T-cell (primary cell): ENCODE measurements at regions not wholly inside any gene's neighbourhood (a gene's known extent, or its start where the extent isn't known, plus 50 kb on each side); places are given as distances from the start of the nearest gene placed in this dataset.

Source experiments
- ATAC-seq, 4 experiments: fragments of 200-7000 bp in 3 of 4; fragments of 150-1000 bp in 1 of 4; cut with Tn5 transposase; replicated peaks in 1 of 4; 1 replicate in 3 of 4; 2 replicates in 1 of 4; pipeline ENCODE4 v1.10.0; 2021; ENCODE audit warnings: moderate library complexity in 3 of 4, mild to moderate bottlenecking in 2 of 4, moderate number of reproducible peaks in 1 of 4
- CTCF ChIA-PET, 2 donors: fragments of 300-600 bp; sonication (Branson Sonifier 250); formaldehyde crosslinking; loops; one replicate each; lab custom pipeline; 2022; ENCODE audit warnings: antibody characterized with exemption in 2 of 2; lab: Charles Lee
- POLR2A ChIA-PET, 2 donors: fragments of 300-600 bp; sonication (Branson Sonifier 250); formaldehyde crosslinking; loops; one replicate each; lab custom pipeline; 2022; ENCODE audit warnings: antibody characterized with exemption in 2 of 2; lab: Charles Lee
- DNase-seq, 35 experiments: peaks; one replicate each; pipeline versions ENCODE4 v3.0.0 to v3.0.0-alpha.2; 2013 to 2023
- H3K27ac ChIP-seq: one replicate; pipeline ENCODE4 v1.5.1; 2013; ENCODE audit warnings: low read length
- H3K27me3 ChIP-seq, 2 experiments: replicated peaks in 1 of 2; 1 replicate in 1 of 2; 2 replicates in 1 of 2; pipeline versions ENCODE4 v1.6.1 to v1.7.0; 2013; ENCODE audit warnings: low read length in 1 of 2, mixed read lengths in 1 of 2; ENCODE audit not compliant: control insufficient read depth in 2 of 2, insufficient read depth in 2 of 2; ENCODE audit errors: extremely low read depth in 1 of 2
- H3K36me3 ChIP-seq, 2 donors: 1 replicate in 1 of 2; 2 replicates in 1 of 2; pipeline versions ENCODE4 v1.6.1 to v1.7.0; 2013; ENCODE audit warnings: low read length in 1 of 2; ENCODE audit not compliant: control insufficient read depth in 2 of 2, insufficient read depth in 1 of 2; ENCODE audit errors: extremely low read depth in 1 of 2
- H3K4me1 ChIP-seq, 2 experiments: 1 replicate in 1 of 2; 2 replicates in 1 of 2; pipeline versions ENCODE4 v1.6.1 to v1.7.0; 2013; ENCODE audit warnings: low read length in 2 of 2, mixed read lengths in 1 of 2; ENCODE audit not compliant: insufficient read depth in 2 of 2, control insufficient read depth in 1 of 2; ENCODE audit errors: extremely low read depth in 1 of 2
- H3K4me3 ChIP-seq, 2 donors: 1 replicate in 1 of 2; 2 replicates in 1 of 2; pipeline versions ENCODE4 v1.5.1 to v1.7.0; 2013; ENCODE audit warnings: mild to moderate bottlenecking in 2 of 2, low read length in 1 of 2, moderate library complexity in 1 of 2; ENCODE audit not compliant: control insufficient read depth in 1 of 2; ENCODE audit errors: extremely low read depth in 1 of 2
- H3K9me3 ChIP-seq: 2 replicates; pipeline ENCODE4 v1.7.0; 2013
- H3K27ac Mint-ChIP-seq, 2 donors: one replicate each; pipeline ENCODE4 v1.8.0; 2020 to 2021; ENCODE audit warnings: mild to moderate bottlenecking in 2 of 2, mixed read lengths in 2 of 2
- H3K27me3 Mint-ChIP-seq, 2 donors: one replicate each; pipeline ENCODE4 v1.8.0; 2021 to 2022; ENCODE audit warnings: mixed read lengths in 2 of 2
- H3K36me3 Mint-ChIP-seq: one replicate; pipeline ENCODE4 v1.8.0; 2021; ENCODE audit warnings: mixed read lengths
- H3K4me1 Mint-ChIP-seq, 3 donors: one replicate each; pipeline ENCODE4 v1.8.0; 2020 to 2022; ENCODE audit warnings: mixed read lengths in 3 of 3, mild to moderate bottlenecking in 1 of 3
- H3K4me3 Mint-ChIP-seq, 3 donors: one replicate each; pipeline ENCODE4 v1.8.0; 2020 to 2022; ENCODE audit warnings: mild to moderate bottlenecking in 3 of 3, mixed read lengths in 3 of 3, moderate library complexity in 3 of 3
- H3K9me3 Mint-ChIP-seq, 3 donors: one replicate each; pipeline ENCODE4 v1.8.0; 2020 to 2022; ENCODE audit warnings: mixed read lengths in 3 of 3
- WGBS: methylation state at CpG from one replicate; pipeline ENCODE4 v1.1.5; 2013; ENCODE audit warnings: missing lambda C conversion rate; ENCODE audit not compliant: insufficient coverage; 5-methylcytosine and 5-hydroxymethylcytosine counted together

DNA sequence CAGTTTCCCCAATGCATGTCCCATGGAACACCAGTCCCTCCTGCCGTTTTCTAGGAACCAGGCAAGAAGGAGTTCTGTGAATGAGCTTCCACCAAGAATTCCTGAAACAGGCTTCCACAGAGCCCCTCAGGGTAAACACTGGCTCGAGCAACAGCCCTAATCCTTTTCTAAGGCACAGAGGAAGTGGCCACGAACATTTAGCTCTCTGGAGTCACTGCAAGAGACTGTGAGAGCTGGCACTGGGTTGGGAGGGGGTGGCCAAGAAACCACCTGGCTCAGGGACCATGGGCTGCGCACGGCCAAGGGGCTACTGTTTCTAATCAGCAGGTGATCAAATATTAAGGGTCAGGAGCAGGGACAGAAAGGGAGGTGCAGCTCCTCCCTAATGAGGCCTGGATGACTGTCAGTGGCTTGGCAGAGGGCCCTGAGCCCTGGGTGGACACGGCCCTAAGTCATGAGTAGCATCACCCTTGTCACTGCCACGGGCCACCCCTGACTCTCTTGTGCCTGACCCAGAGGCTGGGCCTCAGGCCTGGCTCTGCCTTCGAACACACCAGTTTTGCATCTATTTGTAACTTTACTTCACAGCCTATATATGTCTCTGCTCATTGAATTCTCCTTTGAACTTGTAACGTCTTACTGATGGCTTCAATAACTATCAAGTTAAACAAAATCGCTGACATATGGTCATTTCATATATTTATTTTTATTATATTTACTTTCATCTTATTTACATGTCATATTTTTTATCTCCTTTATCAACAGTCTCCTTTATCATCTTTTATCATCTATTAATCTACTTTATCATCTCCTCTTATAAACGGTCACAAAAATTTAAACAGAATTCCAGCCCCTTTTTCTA is 154.0 kb downstream of the DICER1 start:
- no peak for DNase-seq
- WGBS = 63% methylated on average over 8 of the region's 11 CpGs
- H3K9me3 ChIP-seq = no peaks in the 10 kb centered on the region
- ChIA-PET CTCF (no interaction called here), POLR2A (no interaction called here)
- Mint-ChIP-seq H3K9me3 (no peaks in the 10 kb centered on the region), H3K27ac (no peak overlapping the region), H3K27me3 (peaks cover 24 to 32% of the 10 kb centered on the region in 2 donors), H3K4me3 (no peak overlapping the region), H3K36me3 (no peaks in the 10 kb centered on the region), H3K4me1 (no peaks in the 10 kb centered on the region)
- peaks cover 7 to 10% of the 10 kb centered on the region in 2 experiments for H3K27me3 ChIP-seq
- no peak overlapping the region for H3K4me3 ChIP-seq
- no peaks in the 10 kb centered on the region for H3K4me1 ChIP-seq
- no peak overlapping the region for H3K27ac ChIP-seq
- no peak for ATAC-seq
- H3K36me3 ChIP-seq = no peaks in the 10 kb centered on the region

GRCh38 chr14:94998685-94999084 is 158.6 kb downstream of the DICER1 start:
- WGBS = 23% methylated on average over 6 of the region's 10 CpGs
- ATAC-seq (no peak), DNase-seq (no peak)
- H3K9me3 ChIP-seq = no peaks in the 10 kb centered on the region
- no peak overlapping the region for H3K4me3 Mint-ChIP-seq
- H3K27ac Mint-ChIP-seq = no peak overlapping the region
- no peak overlapping the region for H3K27ac ChIP-seq
- CTCF ChIA-PET = no interaction called here
- peaks cover 37 to 39% of the 10 kb centered on the region in 2 donors for H3K27me3 Mint-ChIP-seq
- H3K4me1 ChIP-seq = no peaks in the 10 kb centered on the region
- no peaks in the 10 kb centered on the region for H3K36me3 ChIP-seq
- POLR2A ChIA-PET = no interaction called here
- H3K9me3 Mint-ChIP-seq = no peaks in the 10 kb centered on the region
- peaks cover 8 to 29% of the 10 kb centered on the region in 2 experiments for H3K27me3 ChIP-seq
- no peaks in the 10 kb centered on the region for H3K36me3 Mint-ChIP-seq
- no peak overlapping the region for H3K4me3 ChIP-seq
- H3K4me1 Mint-ChIP-seq = no peaks in the 10 kb centered on the region

- H3K4me3 Mint-ChIP-seq = no peak overlapping the region
- no peak overlapping the region for H3K4me3 ChIP-seq
- H3K4me1 Mint-ChIP-seq = no peaks in the 10 kb centered on the region
- no peak for DNase-seq
- WGBS = no CpG with 5 or more reads among the region's 2 CpGs
- no peaks in the 10 kb centered on the region for H3K36me3 ChIP-seq
- ChIA-PET POLR2A (no interaction called here), CTCF (no interaction called here)
- no peaks in the 10 kb centered on the region for H3K36me3 Mint-ChIP-seq
- no peak for ATAC-seq
- H3K27ac ChIP-seq = no peak overlapping the region
- no peaks in the 10 kb centered on the region for H3K9me3 ChIP-seq
- H3K9me3 Mint-ChIP-seq = no peaks in the 10 kb centered on the region
- peaks cover 8 to 29% of the 10 kb centered on the region in 2 experiments for H3K27me3 ChIP-seq
- H3K27ac Mint-ChIP-seq = no peak overlapping the region
- H3K27me3 Mint-ChIP-seq = peaks cover 37 to 39% of the 10 kb centered on the region in 2 donors
- no peaks in the 10 kb centered on the region for H3K4me1 ChIP-seq
Observed at GRCh38 chr14:94998110-94998509, 159.2 kb downstream of the DICER1 start.

DNA sequence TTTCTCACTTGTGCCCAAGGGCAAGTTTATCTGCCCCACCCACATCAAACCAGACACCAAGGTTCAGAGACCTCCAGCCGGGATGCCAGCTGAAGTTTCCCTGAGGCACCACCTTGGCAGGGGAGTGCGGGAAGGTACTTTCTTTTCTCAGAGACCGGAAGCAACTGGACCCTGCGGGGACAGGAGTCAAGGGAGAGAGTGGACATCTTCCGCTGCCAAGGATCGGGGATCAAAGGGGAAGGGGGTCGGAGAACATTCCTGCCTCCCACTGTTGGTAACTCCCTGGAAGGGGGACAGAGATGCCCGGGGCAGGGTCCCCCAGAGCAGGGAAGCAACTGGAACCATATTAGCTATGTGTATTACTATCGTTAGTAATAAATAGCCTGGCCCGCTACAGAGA is 161.8 kb downstream of the DICER1 start:
- ChIA-PET CTCF (no interaction called here), POLR2A (no interaction called here)
- Histone ChIP-seq H3K4me3 (no peak overlapping the region), H3K27me3 (peaks cover 8 to 29% of the 10 kb centered on the region in 2 experiments), H3K36me3 (no peaks in the 10 kb centered on the region), H3K4me1 (no peaks in the 10 kb centered on the region), H3K27ac (no peak overlapping the region), H3K9me3 (no peaks in the 10 kb centered on the region)
- Mint-ChIP-seq H3K4me1 (no peaks in the 10 kb centered on the region), H3K4me3 (no peak overlapping the region), H3K27me3 (peaks cover 41 to 46% of the 10 kb centered on the region in 2 donors), H3K27ac (no peak overlapping the region), H3K9me3 (no peaks in the 10 kb centered on the region), H3K36me3 (no peaks in the 10 kb centered on the region)
- no peak for DNase-seq
- ATAC-seq = no peak
- 83% methylated on average over 7 of the region's 10 CpGs for WGBS

DNA sequence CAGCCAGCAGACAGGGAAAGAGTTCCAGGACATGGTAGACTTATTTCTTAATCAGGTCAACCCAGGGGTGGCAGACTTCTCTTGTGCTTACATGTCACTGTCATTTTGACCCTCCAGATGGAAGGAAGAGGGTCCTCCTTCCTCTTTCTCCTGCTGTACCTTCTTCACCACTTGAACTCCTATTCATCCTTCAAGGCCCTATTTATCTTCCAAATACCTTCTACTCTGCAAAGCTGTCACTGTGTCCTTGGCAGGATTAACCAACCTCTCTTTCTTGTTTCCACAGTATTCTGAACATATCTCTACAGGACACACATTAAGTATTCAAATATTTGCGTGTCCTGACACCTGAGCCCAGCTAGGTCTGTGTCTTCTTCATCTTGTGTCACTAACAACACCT is 163.1 kb downstream of the DICER1 start:
- DNase-seq (no peak), ATAC-seq (no peak)
- H3K4me3 ChIP-seq = no peak overlapping the region
- POLR2A ChIA-PET = no interaction called here
- no peak overlapping the region for H3K27ac Mint-ChIP-seq
- no peaks in the 10 kb centered on the region for H3K4me1 Mint-ChIP-seq
- H3K4me1 ChIP-seq = no peaks in the 10 kb centered on the region
- H3K9me3 ChIP-seq = no peaks in the 10 kb centered on the region
- H3K27me3 Mint-ChIP-seq = peaks cover 45 to 52% of the 10 kb centered on the region in 2 donors
- peaks cover 4 to 32% of the 10 kb centered on the region in 2 experiments for H3K27me3 ChIP-seq
- no peaks in the 10 kb centered on the region for H3K36me3 Mint-ChIP-seq
- H3K36me3 ChIP-seq = no peaks in the 10 kb centered on the region
- H3K4me3 Mint-ChIP-seq = no peak overlapping the region
- CTCF ChIA-PET = no interaction called here
- H3K9me3 Mint-ChIP-seq = no peaks in the 10 kb centered on the region
- no peak overlapping the region for H3K27ac ChIP-seq
- WGBS = no CpG with 5 or more reads among the region's 1 CpG

DNA sequence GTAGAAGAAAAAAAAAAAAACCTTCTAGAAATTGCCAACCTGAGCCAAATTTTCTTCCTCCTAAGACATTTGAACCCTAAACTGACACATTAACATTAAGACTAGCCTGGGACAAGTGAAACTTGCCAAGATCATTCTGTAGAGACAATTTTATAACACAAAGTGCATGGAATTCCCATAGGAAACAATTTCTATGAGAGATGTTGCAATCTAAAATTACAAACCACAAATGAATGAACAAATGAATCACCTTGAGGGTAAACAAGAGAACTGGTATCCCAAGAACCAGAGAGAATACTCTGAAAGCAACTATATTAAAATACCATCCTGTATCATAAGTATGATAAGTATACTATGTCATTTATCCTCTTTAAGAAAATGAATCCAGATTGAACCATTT is 165.3 kb downstream of the DICER1 start:
- peaks cover 33 to 39% of the 10 kb centered on the region in 2 donors for H3K27me3 Mint-ChIP-seq
- peaks cover 2 to 21% of the 10 kb centered on the region in 2 experiments for H3K27me3 ChIP-seq

More for the DNA sequence above, 165.3 kb downstream of the DICER1 start:
- Histone ChIP-seq H3K27ac (no peak overlapping the region), H3K9me3 (no peaks in the 10 kb centered on the region), H3K36me3 (no peaks in the 10 kb centered on the region), H3K4me3 (no peak overlapping the region), H3K4me1 (no peaks in the 10 kb centered on the region)
- no peaks in the 10 kb centered on the region for H3K36me3 Mint-ChIP-seq
- no peak for ATAC-seq
- CTCF ChIA-PET = no interaction called here
- DNase-seq = no peak
- POLR2A ChIA-PET = no interaction called here
- no peaks in the 10 kb centered on the region for H3K4me1 Mint-ChIP-seq
- H3K27ac Mint-ChIP-seq = no peak overlapping the region
- H3K4me3 Mint-ChIP-seq = no peak overlapping the region
- peaks cover 4 to 12% (median 11%) of the 10 kb centered on the region in 3 donors for H3K9me3 Mint-ChIP-seq
